Retinal pigment epithelial cell (primary cell): ENCODE measurements at regions not wholly inside any gene's neighbourhood (a gene's known extent, or its start where the extent isn't known, plus 50 kb on each side); places are given as distances from the start of the nearest gene placed in this dataset.

ENCODE experiments used
- DNase-seq: peaks from one replicate; pipeline ENCODE4 v3.0.0-alpha.2; 2010; ENCODE audit warnings: low read depth
- H3K4me3 ChIP-seq: 2 replicates; pipeline ENCODE4 v1.5.1; 2011; ENCODE audit warnings: mild to moderate bottlenecking, low read length, control low read depth, moderate library complexity
- TF ChIP-seq, protein P1 (sequence below): conservative IDR thresholded peaks from 2 replicates; pipeline ENCODE4 v1.5.1; 2011; ENCODE audit warnings: low read depth, low read length, control low read depth, inconsistent platforms

DNA sequence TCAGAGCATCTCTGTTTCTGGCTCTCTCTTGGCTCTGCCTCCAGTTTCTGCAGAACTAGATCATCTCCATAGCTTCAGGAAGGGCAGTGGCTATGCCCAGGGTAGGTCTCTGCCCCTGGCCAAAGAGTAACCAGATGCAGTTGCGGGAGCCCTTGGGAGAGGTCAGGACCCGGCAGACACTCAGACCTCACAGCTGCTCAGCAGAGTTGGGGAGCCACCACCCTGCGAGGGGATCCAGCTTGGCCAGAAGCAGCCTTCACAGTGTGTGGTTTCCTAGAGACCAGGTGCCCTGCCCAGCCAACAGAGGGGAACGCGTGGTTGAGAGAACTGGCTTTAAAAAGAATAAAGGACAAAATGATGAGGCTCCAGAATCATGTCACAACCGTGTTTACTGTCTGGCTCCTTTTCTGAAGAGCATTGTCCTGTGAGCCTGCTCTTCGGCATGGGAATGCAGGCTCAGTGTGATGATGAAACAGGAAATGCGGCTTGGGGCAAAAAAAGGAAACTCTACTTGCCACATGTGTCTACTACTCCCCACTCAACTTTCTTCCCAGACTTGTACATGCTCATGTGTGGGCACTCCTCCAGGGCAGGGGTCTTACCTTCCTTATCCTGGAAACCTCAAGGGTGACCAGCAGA is 243.1 kb downstream of the INHBA start:
- DNase-seq = no peak
- H3K4me3 ChIP-seq = no peak overlapping the region
- TF ChIP-seq, protein P1, sequence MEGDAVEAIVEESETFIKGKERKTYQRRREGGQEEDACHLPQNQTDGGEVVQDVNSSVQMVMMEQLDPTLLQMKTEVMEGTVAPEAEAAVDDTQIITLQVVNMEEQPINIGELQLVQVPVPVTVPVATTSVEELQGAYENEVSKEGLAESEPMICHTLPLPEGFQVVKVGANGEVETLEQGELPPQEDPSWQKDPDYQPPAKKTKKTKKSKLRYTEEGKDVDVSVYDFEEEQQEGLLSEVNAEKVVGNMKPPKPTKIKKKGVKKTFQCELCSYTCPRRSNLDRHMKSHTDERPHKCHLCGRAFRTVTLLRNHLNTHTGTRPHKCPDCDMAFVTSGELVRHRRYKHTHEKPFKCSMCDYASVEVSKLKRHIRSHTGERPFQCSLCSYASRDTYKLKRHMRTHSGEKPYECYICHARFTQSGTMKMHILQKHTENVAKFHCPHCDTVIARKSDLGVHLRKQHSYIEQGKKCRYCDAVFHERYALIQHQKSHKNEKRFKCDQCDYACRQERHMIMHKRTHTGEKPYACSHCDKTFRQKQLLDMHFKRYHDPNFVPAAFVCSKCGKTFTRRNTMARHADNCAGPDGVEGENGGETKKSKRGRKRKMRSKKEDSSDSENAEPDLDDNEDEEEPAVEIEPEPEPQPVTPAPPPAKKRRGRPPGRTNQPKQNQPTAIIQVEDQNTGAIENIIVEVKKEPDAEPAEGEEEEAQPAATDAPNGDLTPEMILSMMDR = no peak

DNA sequence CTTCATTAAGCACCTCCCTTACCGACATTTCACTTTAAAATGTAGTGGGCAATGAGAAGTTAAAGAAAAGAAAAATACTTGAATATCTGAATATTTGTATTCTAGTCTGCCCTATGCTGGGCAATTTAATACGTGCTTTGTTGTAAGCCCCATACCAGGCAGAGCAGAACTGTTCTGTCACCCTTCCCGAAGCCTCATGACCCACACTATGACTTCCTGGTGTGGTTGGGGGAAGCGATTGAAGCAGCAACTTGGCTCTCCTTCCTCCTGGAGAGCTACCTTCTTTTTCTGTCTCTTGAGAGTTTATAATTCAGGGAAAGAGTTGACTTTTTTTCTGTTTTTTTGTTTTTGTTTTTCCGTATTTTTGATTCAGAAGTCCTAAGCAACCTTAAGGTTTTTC is 243.7 kb downstream of the INHBA start:
- DNase-seq = no peak
- H3K4me3 ChIP-seq = no peak overlapping the region
- TF ChIP-seq, protein P1 = no peak

DNA sequence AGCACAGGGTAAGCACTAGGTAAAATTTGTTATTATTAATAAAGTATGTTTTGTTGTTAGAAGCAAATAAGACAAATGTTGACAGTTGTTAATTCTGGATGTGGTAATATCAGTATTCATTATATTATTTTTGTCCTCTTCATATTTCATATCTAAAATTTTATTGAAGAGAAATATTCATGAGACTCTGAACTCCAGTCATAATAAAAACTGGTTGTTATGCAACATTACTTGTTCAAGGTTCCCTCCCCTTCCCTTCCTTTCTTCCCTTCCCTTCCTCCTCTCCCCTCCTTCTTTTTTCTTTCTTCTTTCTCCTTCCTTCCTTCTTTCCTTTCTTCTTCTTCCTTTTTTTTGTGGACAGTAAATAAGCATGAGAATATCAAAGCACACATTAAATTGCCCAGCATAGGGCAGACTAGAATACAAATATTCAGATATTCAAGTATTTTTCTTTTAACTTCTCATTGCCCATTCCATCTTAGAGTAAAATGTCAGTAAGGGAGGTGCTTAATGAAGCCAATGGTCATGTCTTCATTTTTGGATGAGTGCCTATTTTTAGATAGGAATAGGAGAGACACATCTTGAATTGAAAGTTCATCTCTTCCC is 245.0 kb downstream of the INHBA start:
- DNase-seq = no peak
- H3K4me3 ChIP-seq = no peak overlapping the region
- TF ChIP-seq, protein P1 = no peak

DNA sequence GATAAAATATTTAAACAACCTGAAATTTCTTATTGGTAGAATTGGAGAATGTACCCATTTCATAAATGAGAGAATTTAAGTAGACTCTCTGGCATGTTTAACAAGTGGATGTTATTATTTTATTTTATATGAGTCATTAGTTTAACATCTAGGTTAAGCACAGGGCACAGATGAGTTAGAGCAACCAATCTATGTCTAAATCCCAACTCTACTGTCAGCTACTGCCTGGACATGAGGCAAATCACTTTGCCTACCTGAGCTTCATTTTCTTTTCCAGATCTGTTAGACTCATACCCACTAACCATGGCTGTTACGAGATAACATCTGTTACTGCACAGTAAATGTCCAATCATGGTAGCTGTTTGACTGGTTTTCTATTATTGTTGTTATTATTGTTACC is 251.1 kb downstream of the INHBA start:
- DNase-seq = no peak
- TF ChIP-seq, protein P1 = no peak
- H3K4me3 ChIP-seq = no peak overlapping the region

DNA sequence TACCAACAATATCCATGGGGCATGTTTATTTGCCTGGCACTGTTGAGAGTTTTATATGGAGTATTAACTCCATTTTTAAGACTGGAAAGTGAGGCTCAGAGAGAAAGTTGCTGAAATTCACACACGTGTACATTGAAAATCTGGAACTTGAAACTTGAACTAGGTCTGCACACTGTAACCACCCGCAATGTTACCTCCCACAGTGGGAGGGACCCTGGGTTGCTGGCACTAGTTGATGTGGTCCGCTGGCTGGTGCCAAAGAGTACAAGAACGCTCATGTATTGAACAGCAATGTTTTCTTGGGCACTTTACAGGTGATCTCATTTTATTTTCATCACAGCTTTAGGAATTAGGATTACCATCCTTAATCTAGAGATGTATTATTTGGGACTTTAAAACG is 253.2 kb downstream of the INHBA start:
- TF ChIP-seq, protein P1 = no peak
- H3K4me3 ChIP-seq = no peak overlapping the region
- DNase-seq = no peak

DNA sequence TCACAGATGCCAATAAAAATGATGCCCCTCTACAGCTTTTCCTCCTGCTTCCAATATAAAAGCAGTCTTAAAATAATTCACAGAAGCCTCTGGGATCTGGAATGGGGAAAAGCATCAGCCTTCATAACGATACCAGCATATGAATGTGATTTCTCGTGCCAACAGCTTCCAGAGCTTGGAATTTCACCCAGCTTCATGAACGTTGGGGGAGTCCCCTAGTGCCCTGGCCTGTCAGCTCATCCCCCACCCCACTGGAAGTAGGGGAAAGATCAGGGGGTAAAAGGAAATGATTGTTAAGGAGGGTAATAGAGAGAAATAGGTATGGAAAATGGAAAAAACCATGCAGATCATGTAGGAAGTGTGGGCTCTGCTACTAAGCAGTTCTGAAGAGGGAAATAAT is 253.6 kb downstream of the INHBA start:
- H3K4me3 ChIP-seq = no peak overlapping the region
- TF ChIP-seq, protein P1 = no peak
- DNase-seq = no peak

DNA sequence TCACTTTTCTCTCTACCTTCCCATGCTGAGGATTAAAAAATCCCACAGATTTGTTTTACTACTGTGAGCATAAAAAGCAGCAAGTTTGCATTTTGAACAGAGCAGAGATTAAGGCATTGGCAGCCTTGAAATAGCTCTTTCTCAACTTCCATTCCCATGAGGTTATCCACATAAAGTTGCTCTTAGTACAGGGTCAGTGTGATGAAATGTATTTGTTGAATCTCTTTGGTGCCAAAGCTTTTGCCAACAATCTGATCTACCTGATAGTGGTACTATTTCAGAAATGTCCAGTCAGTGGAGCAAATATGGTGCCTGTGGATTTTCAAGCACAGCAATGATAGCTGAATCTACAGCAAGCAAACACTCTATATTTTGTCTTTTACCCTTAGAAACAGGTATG is 254.8 kb downstream of the INHBA start:
- TF ChIP-seq, protein P1 = no peak
- H3K4me3 ChIP-seq = no peak overlapping the region
- DNase-seq = peak; percentile 50
